Panc1 (cell line): ENCODE measurements at regions not wholly inside any gene's neighbourhood (a gene's known extent, or its start where the extent isn't known, plus 50 kb on each side); places are given as distances from the start of the nearest gene placed in this dataset.

Experiments
- POLR2AphosphoS5 ChIP-seq: IDR thresholded peaks from 2 replicates; pipeline ENCODE4 v1.6.1; 2012; ENCODE audit warnings: mild to moderate bottlenecking, low read depth, low read length, moderate library complexity
- TCF7L2 ChIP-seq: IDR thresholded peaks from 2 replicates; pipeline ENCODE4 v1.6.1; 2011; ENCODE audit warnings: mild to moderate bottlenecking, low read depth, low read length, inconsistent platforms
- TF ChIP-seq, protein P1 (sequence below): fragments of 450-650 bp; IDR thresholded peaks from 2 replicates; pipeline ENCODE4 v1.5.1; 2017; ENCODE audit warnings: mild to moderate bottlenecking
- TF ChIP-seq, protein P2 (sequence below), 2 experiments: IDR thresholded peaks; 2 replicates each; pipeline ENCODE4 v1.6.1; 2011 to 2012; ENCODE audit warnings: low read depth in 2 of 2, control low read depth in 1 of 2, low read length in 1 of 2, mild to moderate bottlenecking in 1 of 2, moderate library complexity in 1 of 2; ENCODE audit not compliant: insufficient read depth in 1 of 2

DNA sequence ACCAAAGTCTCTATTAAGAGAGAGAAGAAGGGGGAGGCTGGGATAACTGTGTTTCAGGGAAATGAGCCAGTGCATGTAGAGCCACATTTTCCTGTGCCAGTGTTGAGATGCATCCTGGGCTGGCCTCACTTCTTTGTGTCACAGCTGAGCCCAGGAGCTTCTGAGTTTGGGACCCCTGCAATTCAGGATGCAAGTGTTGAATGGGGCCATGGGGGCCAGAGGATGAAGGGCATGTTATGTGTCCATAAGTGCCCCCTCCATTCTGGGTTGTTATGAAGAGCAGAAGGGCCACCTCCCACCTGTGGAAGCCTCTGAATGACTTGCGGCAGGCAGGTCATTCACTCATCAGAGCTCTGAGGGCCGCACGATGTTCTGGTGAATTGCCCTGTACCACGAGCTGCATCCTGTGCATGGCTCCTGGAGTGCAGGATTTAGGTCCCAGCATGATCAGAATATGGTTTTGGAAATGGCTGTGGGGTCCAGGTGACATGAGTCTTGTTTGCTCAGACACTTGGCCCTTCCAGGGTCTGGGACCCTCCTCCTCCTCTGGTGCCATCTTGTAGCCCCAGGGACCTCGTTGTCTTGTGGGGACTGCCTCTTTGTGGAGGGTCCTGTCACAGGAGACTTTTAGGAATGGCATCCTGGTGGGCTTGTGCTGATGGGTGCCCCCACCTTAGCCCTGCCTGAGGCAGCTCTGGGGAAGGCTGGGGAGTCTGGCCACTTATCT lies 115.4 kb upstream of the PITX1 start:
- TF ChIP-seq, protein P1, sequence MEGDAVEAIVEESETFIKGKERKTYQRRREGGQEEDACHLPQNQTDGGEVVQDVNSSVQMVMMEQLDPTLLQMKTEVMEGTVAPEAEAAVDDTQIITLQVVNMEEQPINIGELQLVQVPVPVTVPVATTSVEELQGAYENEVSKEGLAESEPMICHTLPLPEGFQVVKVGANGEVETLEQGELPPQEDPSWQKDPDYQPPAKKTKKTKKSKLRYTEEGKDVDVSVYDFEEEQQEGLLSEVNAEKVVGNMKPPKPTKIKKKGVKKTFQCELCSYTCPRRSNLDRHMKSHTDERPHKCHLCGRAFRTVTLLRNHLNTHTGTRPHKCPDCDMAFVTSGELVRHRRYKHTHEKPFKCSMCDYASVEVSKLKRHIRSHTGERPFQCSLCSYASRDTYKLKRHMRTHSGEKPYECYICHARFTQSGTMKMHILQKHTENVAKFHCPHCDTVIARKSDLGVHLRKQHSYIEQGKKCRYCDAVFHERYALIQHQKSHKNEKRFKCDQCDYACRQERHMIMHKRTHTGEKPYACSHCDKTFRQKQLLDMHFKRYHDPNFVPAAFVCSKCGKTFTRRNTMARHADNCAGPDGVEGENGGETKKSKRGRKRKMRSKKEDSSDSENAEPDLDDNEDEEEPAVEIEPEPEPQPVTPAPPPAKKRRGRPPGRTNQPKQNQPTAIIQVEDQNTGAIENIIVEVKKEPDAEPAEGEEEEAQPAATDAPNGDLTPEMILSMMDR, result no peak
- TF ChIP-seq, protein P2, sequence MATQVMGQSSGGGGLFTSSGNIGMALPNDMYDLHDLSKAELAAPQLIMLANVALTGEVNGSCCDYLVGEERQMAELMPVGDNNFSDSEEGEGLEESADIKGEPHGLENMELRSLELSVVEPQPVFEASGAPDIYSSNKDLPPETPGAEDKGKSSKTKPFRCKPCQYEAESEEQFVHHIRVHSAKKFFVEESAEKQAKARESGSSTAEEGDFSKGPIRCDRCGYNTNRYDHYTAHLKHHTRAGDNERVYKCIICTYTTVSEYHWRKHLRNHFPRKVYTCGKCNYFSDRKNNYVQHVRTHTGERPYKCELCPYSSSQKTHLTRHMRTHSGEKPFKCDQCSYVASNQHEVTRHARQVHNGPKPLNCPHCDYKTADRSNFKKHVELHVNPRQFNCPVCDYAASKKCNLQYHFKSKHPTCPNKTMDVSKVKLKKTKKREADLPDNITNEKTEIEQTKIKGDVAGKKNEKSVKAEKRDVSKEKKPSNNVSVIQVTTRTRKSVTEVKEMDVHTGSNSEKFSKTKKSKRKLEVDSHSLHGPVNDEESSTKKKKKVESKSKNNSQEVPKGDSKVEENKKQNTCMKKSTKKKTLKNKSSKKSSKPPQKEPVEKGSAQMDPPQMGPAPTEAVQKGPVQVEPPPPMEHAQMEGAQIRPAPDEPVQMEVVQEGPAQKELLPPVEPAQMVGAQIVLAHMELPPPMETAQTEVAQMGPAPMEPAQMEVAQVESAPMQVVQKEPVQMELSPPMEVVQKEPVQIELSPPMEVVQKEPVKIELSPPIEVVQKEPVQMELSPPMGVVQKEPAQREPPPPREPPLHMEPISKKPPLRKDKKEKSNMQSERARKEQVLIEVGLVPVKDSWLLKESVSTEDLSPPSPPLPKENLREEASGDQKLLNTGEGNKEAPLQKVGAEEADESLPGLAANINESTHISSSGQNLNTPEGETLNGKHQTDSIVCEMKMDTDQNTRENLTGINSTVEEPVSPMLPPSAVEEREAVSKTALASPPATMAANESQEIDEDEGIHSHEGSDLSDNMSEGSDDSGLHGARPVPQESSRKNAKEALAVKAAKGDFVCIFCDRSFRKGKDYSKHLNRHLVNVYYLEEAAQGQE (IDR thresholded peaks at IDR 0.05; ENCODE audit: insufficient read depth in 1 of 2, low read depth in 2 of 2, low read length in 1 of 2), result no peak
- TF ChIP-seq POLR2AphosphoS5, result no peak
- no peak for TF ChIP-seq TCF7L2
